ENCODE measurements at regions not wholly inside any gene's neighbourhood (a gene's known extent, or its start where the extent isn't known, plus 50 kb on each side); places are given as distances from the start of the nearest gene placed in this dataset.

GRCh38 chr5:145218982-145219381 lies 616.2 kb downstream of the PRELID2 start:
- no peaks in the 10 kb centered on the region for H3K36me3 ChIP-seq
- DNase-seq: no peak
- no peaks in the 10 kb centered on the region for H3K27me3 ChIP-seq
- H3K27ac ChIP-seq: no peak overlapping the region
- WGBS, 2 donors: 76 to 88% methylated on average over 1 of the region's 1 CpG
- no peaks in the 10 kb centered on the region for H3K4me1 ChIP-seq
- TF ChIP-seq POLR2A (IDR thresholded peaks at IDR 0.05): no peak
- no peak for TF ChIP-seq CTCF (IDR thresholded peaks at IDR 0.05)
- peaks cover 0 to 4% (median 0%) of the 10 kb centered on the region in 3 donors for H3K9me3 ChIP-seq
- intact Hi-C loops (cut with DNase I): no loop called here
- H3K4me3 ChIP-seq: no peak overlapping the region

GRCh38 chr5:145218019-145218418 lies 617.1 kb downstream of the PRELID2 start:
- intact Hi-C loops (cut with DNase I): no loop called here
- H3K9me3 ChIP-seq: peaks cover 0 to 4% (median 0%) of the 10 kb centered on the region in 3 donors
- 40 to 64% methylated on average over 3 of the region's 3 CpGs for WGBS, 2 donors
- TF ChIP-seq CTCF (IDR thresholded peaks at IDR 0.05) (no peak), POLR2A (IDR thresholded peaks at IDR 0.05) (no peak)
- no peaks in the 10 kb centered on the region for H3K27me3 ChIP-seq
- no peak overlapping the region for H3K4me3 ChIP-seq
- no peaks in the 10 kb centered on the region for H3K36me3 ChIP-seq
- H3K27ac ChIP-seq: no peak overlapping the region
- H3K4me1 ChIP-seq: no peaks in the 10 kb centered on the region
- no peak for DNase-seq

GRCh38 chr5:145210020-145210419 lies 625.1 kb downstream of the PRELID2 start:
- no peak overlapping the region for H3K27ac ChIP-seq
- 91 to 97% methylated on average over 3 of the region's 3 CpGs for WGBS, 2 donors
- no peak for DNase-seq
- H3K4me3 ChIP-seq: no peak overlapping the region
- no peak for TF ChIP-seq CTCF (IDR thresholded peaks at IDR 0.05)
- TF ChIP-seq POLR2A (IDR thresholded peaks at IDR 0.05): no peak
- no peaks in the 10 kb centered on the region for H3K4me1 ChIP-seq
- no peaks in the 10 kb centered on the region for H3K27me3 ChIP-seq
- intact Hi-C loops (cut with DNase I): no loop called here
- no peaks in the 10 kb centered on the region for H3K36me3 ChIP-seq
- peaks cover 0 to 4% (median 0%) of the 10 kb centered on the region in 3 donors for H3K9me3 ChIP-seq

- Histone ChIP-seq H3K4me1 (no peaks in the 10 kb centered on the region), H3K36me3 (no peaks in the 10 kb centered on the region), H3K27me3 (no peaks in the 10 kb centered on the region), H3K27ac (no peak overlapping the region), H3K9me3 (no peaks in the 10 kb centered on the region), H3K4me3 (no peak overlapping the region)
- DNase-seq: no peak
- intact Hi-C loops (cut with DNase I): no loop called here
- TF ChIP-seq POLR2A (IDR thresholded peaks at IDR 0.05) (no peak), CTCF (IDR thresholded peaks at IDR 0.05) (no peak)
- WGBS, 2 donors: 58 to 73% methylated on average over 4 of the region's 4 CpGs
Measured at GRCh38 chr5:145205546-145205945, 629.6 kb downstream of the PRELID2 start.

GRCh38 chr5:145204743-145205142 lies 630.4 kb downstream of the PRELID2 start:
- intact Hi-C loops (cut with DNase I): no loop called here
- Histone ChIP-seq H3K4me1 (no peaks in the 10 kb centered on the region), H3K4me3 (no peak overlapping the region), H3K27me3 (no peaks in the 10 kb centered on the region), H3K36me3 (no peaks in the 10 kb centered on the region), H3K9me3 (no peaks in the 10 kb centered on the region), H3K27ac (no peak overlapping the region)
- DNase-seq: no peak
- TF ChIP-seq CTCF (IDR thresholded peaks at IDR 0.05) (no peak), POLR2A (IDR thresholded peaks at IDR 0.05) (no peak)
- whole genome bisulfite sequencing, 2 donors: 36 to 47% methylated on average over 2 of the region's 2 CpGs

All from esophagus squamous epithelium (tissue), 5 donors.